ENCODE measurements at regions not wholly inside any gene's neighbourhood (a gene's known extent, or its start where the extent isn't known, plus 50 kb on each side); places are given as distances from the start of the nearest gene placed in this dataset.
"Not testable (repeated sequence)": the region's sequence is repeated elsewhere in the genome, so short reads cannot be mapped to it uniquely, and the experiment has no call there.

- H3K4me3 ChIP-seq (ENCODE audit: low read depth, low read length): no peak overlapping the region
- DNase-seq (ENCODE audit: low read depth): no peak
Observed at GRCh38 chr18:44557616-44558151, 123.0 kb upstream of the SETBP1 start.

DNA sequence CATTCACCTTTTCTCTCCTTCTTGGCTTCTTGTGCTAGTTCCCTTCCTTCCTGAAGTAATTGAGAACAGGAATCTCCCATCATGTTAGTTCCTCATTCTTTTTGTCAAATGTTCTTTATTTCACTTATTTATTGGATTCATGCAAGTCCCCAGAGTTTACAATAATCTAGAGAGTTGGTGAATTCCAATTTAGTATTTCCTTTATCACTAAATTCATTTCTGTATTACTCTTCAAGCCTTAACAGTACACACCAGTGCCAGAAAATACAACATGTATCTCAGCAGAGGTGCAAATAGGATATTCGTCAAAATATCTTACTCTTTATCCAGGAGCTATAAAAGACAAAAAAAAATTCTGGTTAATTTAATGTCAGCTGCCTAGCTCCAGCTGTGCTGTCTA lies 121.9 kb upstream of the SETBP1 start:
- H3K4me3 ChIP-seq (ENCODE audit: low read depth, low read length): no peak overlapping the region
- no peak for DNase-seq (ENCODE audit: low read depth)

DNA sequence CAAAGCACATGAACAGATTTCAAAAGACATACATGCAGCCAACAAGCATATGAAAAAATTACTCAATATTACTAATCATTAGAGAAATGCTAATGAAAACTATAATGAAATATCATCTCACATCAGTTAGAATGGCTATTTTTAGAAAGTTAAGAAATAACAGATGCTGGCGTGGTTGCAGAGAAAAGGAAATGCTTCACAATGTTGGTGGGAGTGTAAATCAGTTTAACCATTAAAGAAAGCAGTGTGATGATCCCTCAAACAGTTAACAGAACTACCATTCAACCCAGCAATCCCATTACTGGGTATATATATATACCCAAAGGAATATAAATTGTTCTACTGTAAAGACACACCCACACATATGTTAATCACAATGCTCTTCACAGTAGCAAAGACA lies 117.7 kb upstream of the SETBP1 start:
- no peak for DNase-seq (ENCODE audit: low read depth)
- no peak overlapping the region for H3K4me3 ChIP-seq (ENCODE audit: low read depth, low read length)

- no peak overlapping the region for H3K4me3 ChIP-seq (ENCODE audit: low read depth, low read length)
- DNase-seq (ENCODE audit: low read depth): no peak
Observed at GRCh38 chr18:44564922-44565321, 115.8 kb upstream of the SETBP1 start.

DNA sequence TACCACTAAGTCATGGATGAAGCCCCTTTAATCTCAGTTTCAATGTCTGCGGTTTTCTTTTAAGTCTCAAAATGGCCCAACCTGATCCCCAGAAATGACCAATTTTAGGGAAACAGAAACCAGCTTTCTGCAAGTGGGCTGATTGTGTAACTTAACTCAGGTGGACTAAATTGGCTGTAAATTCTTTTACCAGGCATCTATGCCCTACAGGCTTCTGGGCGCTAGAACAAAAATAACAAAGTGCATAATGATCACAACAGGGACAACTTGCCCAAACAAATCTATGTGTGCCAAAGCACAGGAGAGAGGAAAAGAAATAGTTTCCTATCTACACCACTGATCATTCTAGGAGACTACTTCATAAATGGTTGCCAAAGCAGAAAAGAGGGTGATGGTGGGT lies 112.3 kb upstream of the SETBP1 start:
- no peak for DNase-seq (ENCODE audit: low read depth)
- H3K4me3 ChIP-seq (ENCODE audit: low read depth, low read length): no peak overlapping the region

GRCh38 chr18:44568986-44569385 lies 111.7 kb upstream of the SETBP1 start:
- H3K4me3 ChIP-seq (ENCODE audit: low read depth, low read length): no peak overlapping the region
- no peak for DNase-seq (ENCODE audit: low read depth)

DNA sequence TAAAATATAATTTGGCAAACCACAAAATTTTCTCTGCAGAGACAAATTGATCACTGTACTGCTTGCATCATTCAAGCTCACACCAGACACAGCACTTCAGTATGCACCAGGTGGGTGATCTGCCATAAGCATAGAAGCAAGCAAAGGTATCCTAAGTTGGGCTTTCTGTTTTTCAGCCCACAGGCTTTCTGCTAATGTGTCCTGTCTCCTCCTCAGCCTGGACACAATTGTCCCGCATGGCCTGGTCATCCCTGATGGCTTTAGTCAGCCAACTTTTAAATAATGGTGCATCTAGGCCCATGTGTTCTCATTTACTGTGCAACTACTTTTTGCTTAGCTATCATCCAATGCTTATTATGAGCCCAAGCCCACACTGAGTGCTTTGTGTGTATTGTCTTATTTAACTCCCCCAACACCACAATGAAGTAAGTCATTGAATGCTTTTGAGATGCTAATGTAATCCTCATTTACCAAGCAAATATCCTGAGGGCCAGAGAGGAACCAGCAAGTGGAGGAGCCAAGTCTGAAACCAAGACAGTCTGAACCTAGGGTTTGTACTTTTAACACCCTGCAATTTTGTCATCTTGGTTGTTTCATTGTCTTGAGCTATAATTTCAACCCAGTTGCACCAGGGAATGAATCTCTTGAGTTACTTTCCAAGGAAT lies 111.2 kb upstream of the SETBP1 start:
- no peak overlapping the region for H3K4me3 ChIP-seq (ENCODE audit: low read depth, low read length)
- no peak for DNase-seq (ENCODE audit: low read depth)

DNA sequence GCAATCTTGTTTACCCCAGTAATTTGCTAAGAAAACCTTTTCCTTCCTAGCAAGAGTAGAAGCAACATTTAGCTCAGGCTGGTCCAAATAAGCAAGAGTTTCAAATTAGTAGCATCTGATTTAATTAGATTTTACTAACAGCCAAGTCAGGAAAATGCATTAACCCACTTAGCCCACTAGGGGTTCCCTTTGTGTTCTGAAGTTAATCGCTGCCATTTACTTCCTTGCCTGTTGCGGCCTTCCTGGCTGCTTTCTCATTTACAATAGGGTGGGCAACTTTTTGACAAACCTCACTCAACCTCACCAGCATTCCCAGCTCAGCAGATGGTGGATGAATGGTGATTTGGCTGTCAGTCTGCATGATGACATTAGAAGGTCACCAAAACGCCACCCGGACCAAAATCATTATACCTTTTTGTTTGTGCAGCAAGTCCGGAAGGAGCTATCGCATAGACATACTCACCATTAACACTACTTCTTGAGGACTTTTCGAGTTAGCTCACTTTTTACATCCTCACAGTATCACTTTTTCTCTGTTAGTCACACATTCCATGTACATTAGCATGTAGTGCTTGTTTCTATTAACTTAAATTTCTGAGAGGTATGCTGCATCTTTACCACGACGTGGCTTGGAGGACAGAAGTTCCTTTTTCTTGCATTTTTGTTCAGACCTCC lies 101.5 kb upstream of the SETBP1 start:
- DNase-seq (ENCODE audit: low read depth): no peak
- H3K4me3 ChIP-seq (ENCODE audit: low read depth, low read length): no peak overlapping the region

DNA sequence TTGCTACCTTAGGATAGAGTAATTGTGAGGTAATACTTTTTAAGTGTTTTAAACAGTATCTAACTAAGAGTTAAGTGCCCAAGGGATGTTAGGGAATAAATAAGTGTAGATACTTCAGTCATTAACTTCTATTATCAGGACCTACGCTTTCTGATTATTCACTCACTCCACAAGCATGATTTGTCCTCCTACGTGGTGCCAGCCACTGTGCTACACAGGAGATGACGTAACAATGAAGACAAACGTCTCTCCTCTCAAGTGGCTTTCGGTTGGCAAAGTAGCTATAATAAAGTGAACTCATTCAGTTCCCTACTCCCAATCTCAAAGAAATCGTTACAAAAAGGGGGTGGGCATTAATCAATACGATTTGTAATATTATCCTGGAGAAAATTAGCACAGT lies 100.9 kb upstream of the SETBP1 start:
- no peak overlapping the region for H3K4me3 ChIP-seq (ENCODE audit: low read depth, low read length)
- DNase-seq (ENCODE audit: low read depth): no peak

DNA sequence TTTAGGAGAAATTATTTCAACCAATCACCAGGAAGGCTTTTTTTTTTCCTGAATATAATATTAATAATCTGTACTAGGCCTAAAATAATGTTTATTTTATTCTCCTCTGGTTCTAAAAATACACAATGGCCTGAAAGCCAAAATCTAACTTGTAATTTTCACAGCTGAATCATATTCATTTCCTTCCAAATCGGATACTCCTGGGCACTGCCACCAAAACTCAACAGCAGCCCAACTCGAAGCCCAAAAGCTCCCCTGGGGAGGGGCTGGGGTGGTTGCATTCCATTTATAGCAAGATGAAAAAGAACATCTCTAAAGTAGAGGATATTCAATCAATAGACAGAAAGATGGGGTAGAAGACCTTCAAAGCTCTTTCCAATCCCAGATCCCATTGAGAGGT lies 100.5 kb upstream of the SETBP1 start:
- DNase-seq (ENCODE audit: low read depth): no peak
- no peak overlapping the region for H3K4me3 ChIP-seq (ENCODE audit: low read depth, low read length)

GRCh38 chr18:44580782-44581181 lies 99.9 kb upstream of the SETBP1 start:
- not testable (repeated sequence) for H3K4me3 ChIP-seq (ENCODE audit: low read depth, low read length); DNase-seq (ENCODE audit: low read depth)

GRCh38 chr18:44582456-44582855 lies 98.2 kb upstream of the SETBP1 start:
- H3K4me3 ChIP-seq (ENCODE audit: low read depth, low read length): no peak overlapping the region
- no peak for DNase-seq (ENCODE audit: low read depth)

DNA sequence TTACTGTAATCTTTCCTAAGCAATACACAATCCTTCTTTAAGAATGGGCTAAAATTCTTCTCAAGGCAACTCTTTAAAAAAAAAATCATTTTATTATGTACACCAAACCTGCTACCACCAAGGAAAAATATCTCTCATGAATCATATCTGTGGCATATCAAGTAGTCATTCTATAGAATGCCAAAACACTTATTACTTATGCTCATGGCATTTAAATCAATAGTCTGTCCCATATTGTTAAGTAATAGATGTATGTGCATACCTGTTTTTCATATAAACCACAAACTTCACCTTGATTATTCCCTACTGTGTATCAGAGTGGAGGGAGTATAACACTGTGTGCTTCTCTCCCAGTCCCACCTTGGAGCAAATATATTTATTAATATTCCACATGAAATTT lies 95.8 kb upstream of the SETBP1 start:
- DNase-seq (ENCODE audit: low read depth): no peak
- no peak overlapping the region for H3K4me3 ChIP-seq (ENCODE audit: low read depth, low read length)

DNA sequence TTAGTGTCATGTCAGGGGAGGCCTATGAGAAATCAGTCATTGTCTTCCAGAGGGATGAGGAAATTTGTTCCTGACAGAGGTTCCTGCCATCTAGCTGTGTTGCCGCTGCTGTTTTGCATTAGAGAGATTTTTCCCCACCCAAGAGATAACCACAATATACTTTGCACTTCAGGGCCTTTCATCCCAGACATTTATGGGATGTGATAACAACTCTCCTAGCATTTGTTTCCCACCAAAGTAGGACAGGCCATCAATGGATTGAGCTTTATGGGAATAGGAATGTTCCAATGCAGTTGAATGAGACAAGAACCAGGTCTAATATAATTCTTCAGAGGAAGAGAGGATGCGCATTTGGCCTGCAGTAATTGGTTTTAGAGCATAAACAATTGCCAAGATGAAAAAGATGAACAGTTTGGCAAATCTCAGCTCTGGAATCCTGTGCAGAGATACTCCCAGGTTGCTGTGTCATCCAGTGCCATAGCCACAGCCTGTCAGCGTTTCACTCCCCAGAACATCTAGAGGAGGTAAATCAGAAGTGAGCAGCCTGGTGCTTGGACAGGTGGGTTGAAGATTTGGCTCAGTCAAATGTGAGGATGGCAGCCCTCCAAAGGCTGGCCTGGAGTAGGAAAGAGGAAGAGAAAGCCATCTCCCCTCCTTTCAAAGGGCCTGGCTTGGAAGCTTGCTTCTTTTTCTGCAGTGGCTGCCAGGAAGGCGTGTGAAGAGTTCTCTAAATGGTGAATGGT lies 93.7 kb upstream of the SETBP1 start:
- no peak overlapping the region for H3K4me3 ChIP-seq (ENCODE audit: low read depth, low read length)
- no peak for DNase-seq (ENCODE audit: low read depth)

DNA sequence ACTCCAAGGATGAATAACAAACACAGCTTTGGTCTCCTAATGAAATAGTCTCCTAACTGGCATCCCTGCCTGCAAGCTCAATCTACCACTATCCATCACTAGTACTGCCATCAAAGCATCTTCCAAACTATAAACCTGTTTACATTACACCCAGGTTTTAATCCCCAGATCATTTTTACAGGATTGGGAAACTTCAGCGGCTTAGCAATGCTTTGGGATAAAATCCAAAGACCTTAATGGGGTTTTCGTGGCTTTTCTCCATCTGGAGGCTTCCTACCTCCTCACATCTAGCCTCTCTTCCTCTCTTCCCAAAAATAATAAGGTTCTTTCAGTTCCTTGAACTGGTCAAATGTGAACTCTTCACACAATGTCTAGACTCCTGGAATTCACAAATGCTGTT lies 92.2 kb upstream of the SETBP1 start:
- DNase-seq (ENCODE audit: low read depth): no peak

DNA sequence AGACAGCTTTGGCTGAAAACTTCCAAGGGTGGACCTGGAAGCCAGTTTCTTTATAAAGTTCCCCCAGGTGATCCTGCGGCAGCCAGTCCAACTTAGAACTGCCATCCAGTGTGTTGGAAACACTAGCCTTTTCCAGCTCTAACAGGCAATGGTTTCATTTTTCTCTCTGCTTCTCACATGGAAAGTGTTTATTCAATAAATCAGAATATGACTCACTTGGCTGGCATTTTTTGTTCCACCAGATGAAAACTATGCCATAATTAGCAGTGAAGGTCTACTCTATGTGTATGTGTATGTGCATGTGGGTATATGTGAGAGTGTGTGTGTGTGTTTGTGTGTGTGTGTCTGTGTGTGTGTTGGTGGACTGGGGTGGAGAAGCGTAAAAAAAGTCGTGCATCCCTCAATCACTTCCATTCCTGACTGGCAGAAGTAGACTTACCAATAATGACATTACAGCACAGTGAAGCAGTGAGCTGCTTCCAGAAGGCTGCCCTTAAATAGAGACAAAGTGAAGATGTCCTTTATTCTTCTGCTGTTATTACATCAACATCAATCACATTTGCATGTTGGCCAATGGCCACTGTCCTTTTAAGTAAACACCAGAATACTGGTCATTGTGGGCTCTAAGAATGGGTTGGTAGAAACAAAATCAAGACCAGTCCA lies 90.9 kb upstream of the SETBP1 start:
- H3K4me3 ChIP-seq (ENCODE audit: low read depth, low read length): no peak overlapping the region
- peak; percentile 39 for DNase-seq (ENCODE audit: low read depth)

More for the DNA sequence above, 92.2 kb upstream of the SETBP1 start:
- H3K4me3 ChIP-seq (ENCODE audit: low read depth, low read length): no peak overlapping the region

DNA sequence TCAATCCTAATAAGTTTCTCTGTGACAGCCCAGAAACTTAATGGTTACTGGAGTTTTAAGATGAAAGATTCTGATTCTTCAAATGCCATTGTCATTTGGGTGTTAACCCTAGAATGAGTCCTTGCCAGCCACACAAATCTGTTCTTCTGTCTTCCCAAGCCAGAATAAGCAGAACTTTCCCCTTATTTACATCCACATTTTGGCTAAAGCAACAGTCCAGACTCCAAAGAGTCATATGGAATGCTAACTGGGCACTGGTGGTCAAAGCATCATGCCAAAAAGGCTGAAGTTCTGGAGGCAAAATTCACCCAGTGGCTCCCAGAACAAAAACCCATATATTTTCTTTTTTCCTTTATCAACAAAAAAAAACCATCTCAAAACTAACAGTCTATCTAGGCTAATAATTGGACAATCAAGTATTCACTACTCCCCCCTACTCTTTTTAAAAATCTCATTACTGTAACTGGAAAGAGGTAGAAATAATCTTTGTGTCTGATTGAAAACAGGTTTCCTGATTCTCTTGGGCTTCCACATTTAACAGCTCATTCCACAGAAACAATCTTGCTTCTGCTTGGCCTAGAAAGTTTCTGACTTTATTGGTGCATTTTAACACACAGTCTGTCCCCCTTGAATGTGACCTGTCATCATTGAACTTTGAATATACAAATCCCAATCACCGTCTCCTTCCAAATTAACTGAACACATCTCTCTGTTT lies 89.6 kb upstream of the SETBP1 start:
- no peak overlapping the region for H3K4me3 ChIP-seq (ENCODE audit: low read depth, low read length)
- no peak for DNase-seq (ENCODE audit: low read depth)

DNA sequence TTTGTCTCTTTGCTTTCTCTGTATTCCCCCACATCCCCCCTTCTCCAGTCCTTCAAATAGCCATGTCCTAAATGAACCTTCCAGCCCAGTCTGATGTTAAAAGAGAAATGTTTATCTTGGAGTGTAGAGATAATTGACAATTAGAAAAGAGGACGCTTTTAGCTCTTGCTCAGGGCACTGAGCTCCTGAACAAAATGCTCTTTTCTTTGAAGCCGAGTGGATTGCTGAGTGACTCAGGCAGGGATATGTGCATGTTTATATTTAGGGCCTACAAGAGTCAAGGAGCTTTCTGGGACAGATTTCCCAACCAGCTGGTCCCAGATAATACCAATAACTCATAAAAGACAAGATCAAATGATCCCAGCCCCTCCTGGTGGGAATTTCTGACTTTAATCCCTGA lies 88.0 kb upstream of the SETBP1 start:
- peak; percentile 53 for DNase-seq (ENCODE audit: low read depth)
- no peak overlapping the region for H3K4me3 ChIP-seq (ENCODE audit: low read depth, low read length)

GRCh38 chr18:44594799-44595467 lies 85.8 kb upstream of the SETBP1 start:
- peak; percentile 74 for DNase-seq (ENCODE audit: low read depth)

More at GRCh38 chr18:44594799-44595467, 85.8 kb upstream of the SETBP1 start:
- no peak overlapping the region for H3K4me3 ChIP-seq (ENCODE audit: low read depth, low read length)
